ENCODE measurements at regions not wholly inside any gene's neighbourhood (a gene's known extent, or its start where the extent isn't known, plus 50 kb on each side); places are given as distances from the start of the nearest gene placed in this dataset.
A peak's percentile ranks its signal among the peaks of the same experiment; 100 is the strongest.

DNA sequence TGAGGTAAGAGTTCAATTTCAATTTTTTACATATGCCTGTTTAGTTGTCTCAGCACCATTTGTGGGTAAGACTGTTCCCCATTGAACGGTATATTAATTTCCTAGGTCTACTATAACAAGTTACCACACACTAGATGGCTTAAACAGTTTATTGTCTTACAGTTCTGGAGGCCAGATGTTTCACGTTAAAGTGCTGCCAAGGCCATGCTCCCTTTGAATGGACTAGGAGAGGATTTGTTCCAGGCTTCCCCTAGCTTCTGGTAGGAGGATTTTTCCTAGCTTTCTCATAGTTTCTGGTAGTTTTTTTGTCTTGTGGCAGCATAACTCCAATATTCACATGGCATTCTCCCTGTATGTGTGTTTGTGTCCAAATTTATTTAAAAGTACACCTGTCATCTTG is 149.3 kb upstream of the CYSLTR1 start:
- no peak for ATAC-seq
- H3K4me1 ChIP-seq (ENCODE audit: control insufficient read depth, insufficient read depth, low read length), result no peaks in the 10 kb centered on the region
- CTCF ChIA-PET, result no interaction called here
- H3K27ac ChIP-seq (ENCODE audit: low read length), result no peak overlapping the region
- no peak overlapping the region for H3K4me3 ChIP-seq (ENCODE audit: low read depth in 2 of 2, low read length in 2 of 2)
- DNase-seq (ENCODE audit: low read depth, low spot score), result no peak
- no peaks in the 10 kb centered on the region for H3K9me3 ChIP-seq (ENCODE audit: control insufficient read depth, insufficient read depth, low read depth, low read length)
- POLR2A ChIA-PET, result no interaction called here
- BruUV-seq (replicated peaks), result no TSS peak
- intact Hi-C loops (cut with micrococcal nuclease; ENCODE audit: unreplicated experiment) (no loop called here), in situ Hi-C loops (cut with HindIII; ENCODE audit: low pct_unique_long_range_greater_than_20kb, low sequenced_read_pairs) (no loop called here)
- TF ChIP-seq, protein P1, sequence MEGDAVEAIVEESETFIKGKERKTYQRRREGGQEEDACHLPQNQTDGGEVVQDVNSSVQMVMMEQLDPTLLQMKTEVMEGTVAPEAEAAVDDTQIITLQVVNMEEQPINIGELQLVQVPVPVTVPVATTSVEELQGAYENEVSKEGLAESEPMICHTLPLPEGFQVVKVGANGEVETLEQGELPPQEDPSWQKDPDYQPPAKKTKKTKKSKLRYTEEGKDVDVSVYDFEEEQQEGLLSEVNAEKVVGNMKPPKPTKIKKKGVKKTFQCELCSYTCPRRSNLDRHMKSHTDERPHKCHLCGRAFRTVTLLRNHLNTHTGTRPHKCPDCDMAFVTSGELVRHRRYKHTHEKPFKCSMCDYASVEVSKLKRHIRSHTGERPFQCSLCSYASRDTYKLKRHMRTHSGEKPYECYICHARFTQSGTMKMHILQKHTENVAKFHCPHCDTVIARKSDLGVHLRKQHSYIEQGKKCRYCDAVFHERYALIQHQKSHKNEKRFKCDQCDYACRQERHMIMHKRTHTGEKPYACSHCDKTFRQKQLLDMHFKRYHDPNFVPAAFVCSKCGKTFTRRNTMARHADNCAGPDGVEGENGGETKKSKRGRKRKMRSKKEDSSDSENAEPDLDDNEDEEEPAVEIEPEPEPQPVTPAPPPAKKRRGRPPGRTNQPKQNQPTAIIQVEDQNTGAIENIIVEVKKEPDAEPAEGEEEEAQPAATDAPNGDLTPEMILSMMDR (IDR thresholded peaks at IDR 0.05), result no peak
- TF ChIP-seq TCF7L2 (IDR thresholded peaks at IDR 0.05; ENCODE audit: low read depth, low read length), result no peak
- H3K36me3 ChIP-seq (ENCODE audit: control insufficient read depth, insufficient read depth, low read length), result no peaks in the 10 kb centered on the region
- no peaks in the 10 kb centered on the region for H3K27me3 ChIP-seq (ENCODE audit: control insufficient read depth, insufficient read depth, low read length)

GRCh38 chrX:78456909-78457308 is 129.5 kb upstream of the CYSLTR1 start:
- ChIA-PET POLR2A (no interaction called here), CTCF (no interaction called here)
- in situ Hi-C loops (cut with HindIII; ENCODE audit: low pct_unique_long_range_greater_than_20kb, low sequenced_read_pairs), result no loop called here
- no peaks in the 10 kb centered on the region for H3K27me3 ChIP-seq (ENCODE audit: control insufficient read depth, insufficient read depth, low read length)
- no peaks in the 10 kb centered on the region for H3K4me1 ChIP-seq (ENCODE audit: control insufficient read depth, insufficient read depth, low read length)
- H3K4me3 ChIP-seq (ENCODE audit: low read depth in 2 of 2, low read length in 2 of 2), result no peak overlapping the region
- BruUV-seq (replicated peaks), result no TSS peak
- no peaks in the 10 kb centered on the region for H3K9me3 ChIP-seq (ENCODE audit: control insufficient read depth, insufficient read depth, low read depth, low read length)
- H3K36me3 ChIP-seq (ENCODE audit: control insufficient read depth, insufficient read depth, low read length), result no peaks in the 10 kb centered on the region
- no peak for DNase-seq (ENCODE audit: low read depth, low spot score)
- intact Hi-C loops (cut with micrococcal nuclease; ENCODE audit: unreplicated experiment), result no loop called here
- no peak overlapping the region for H3K27ac ChIP-seq (ENCODE audit: low read length)
- TF ChIP-seq, protein P1 (IDR thresholded peaks at IDR 0.05), result no peak
- ATAC-seq, result no peak

DNA sequence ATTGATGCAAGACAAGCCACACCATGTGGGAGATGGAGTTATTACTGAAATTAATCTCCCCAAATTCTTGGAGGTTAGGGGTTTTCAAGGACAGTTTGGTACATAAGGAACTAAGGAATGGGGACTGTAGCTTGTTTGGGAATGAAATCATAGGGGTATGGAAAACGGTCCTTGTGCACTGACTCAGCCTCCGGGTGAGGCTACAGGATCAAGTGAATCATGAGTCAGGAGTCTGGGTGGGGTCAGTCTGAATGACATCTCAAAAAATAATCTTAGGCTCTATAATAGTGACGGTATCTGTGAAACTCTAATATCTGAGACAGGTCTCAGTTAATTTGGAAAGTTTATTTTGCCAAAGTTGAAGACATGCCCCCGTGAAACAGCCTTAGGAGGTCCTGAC is 128.5 kb upstream of the CYSLTR1 start:
- H3K4me1 ChIP-seq (ENCODE audit: control insufficient read depth, insufficient read depth, low read length), result no peaks in the 10 kb centered on the region
- ChIA-PET POLR2A (no interaction called here), CTCF (no interaction called here)
- intact Hi-C loops (cut with micrococcal nuclease; ENCODE audit: unreplicated experiment), result no loop called here
- no peak overlapping the region for H3K27ac ChIP-seq (ENCODE audit: low read length)
- DNase-seq (ENCODE audit: low read depth, low spot score) (peak; percentile 4), ATAC-seq (no peak)
- no peaks in the 10 kb centered on the region for H3K9me3 ChIP-seq (ENCODE audit: control insufficient read depth, insufficient read depth, low read depth, low read length)
- BruUV-seq (replicated peaks), result no TSS peak
- no peaks in the 10 kb centered on the region for H3K27me3 ChIP-seq (ENCODE audit: control insufficient read depth, insufficient read depth, low read length)
- H3K4me3 ChIP-seq (ENCODE audit: low read depth in 2 of 2, low read length in 2 of 2), result no peak overlapping the region
- no peaks in the 10 kb centered on the region for H3K36me3 ChIP-seq (ENCODE audit: control insufficient read depth, insufficient read depth, low read length)
- in situ Hi-C loops (cut with HindIII; ENCODE audit: low pct_unique_long_range_greater_than_20kb, low sequenced_read_pairs), result no loop called here
- TF ChIP-seq TCF7L2 (IDR thresholded peaks at IDR 0.05; ENCODE audit: low read depth, low read length), result no peak
- no peak for TF ChIP-seq SIN3A (IDR thresholded peaks at IDR 0.05; ENCODE audit: borderline replicate concordance, insufficient read depth, low read depth, low read length)
- TF ChIP-seq REST (IDR thresholded peaks at IDR 0.05; ENCODE audit: insufficient read depth in 1 of 2, low read depth in 2 of 2, low read length in 1 of 2), result no peak
- no peak for TF ChIP-seq POLR2AphosphoS5 (IDR thresholded peaks at IDR 0.05; ENCODE audit: low read depth, low read length)
- TF ChIP-seq, protein P1 (IDR thresholded peaks at IDR 0.05), result no peak
